ENCODE measurements at regions not wholly inside any gene's neighbourhood (a gene's known extent, or its start where the extent isn't known, plus 50 kb on each side); places are given as distances from the start of the nearest gene placed in this dataset.

DNA sequence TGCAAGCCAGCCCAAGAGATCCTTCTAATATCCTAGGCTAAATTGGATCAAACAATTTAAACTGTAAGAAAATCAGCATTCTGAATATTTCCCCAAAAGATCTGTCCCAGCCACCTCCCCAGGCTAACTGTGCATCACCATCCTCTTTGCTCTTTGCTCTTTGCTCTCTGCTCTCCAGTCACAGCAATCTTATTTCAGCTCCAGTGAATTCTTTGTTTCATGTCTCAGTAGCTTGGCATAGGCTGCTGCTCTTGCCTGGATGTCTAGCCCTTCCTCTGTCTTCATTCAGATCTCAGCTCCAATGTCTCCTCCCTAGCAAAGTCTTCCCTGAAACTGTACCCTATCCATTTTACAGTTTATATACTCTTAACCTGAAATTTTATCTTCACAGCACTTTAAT lies 399.8 kb upstream of the USP15 start:
- no peak for TF ChIP-seq POLR2AphosphoS5 (IDR thresholded peaks at IDR 0.05; ENCODE audit: low read depth)
- TF ChIP-seq, protein P1, sequence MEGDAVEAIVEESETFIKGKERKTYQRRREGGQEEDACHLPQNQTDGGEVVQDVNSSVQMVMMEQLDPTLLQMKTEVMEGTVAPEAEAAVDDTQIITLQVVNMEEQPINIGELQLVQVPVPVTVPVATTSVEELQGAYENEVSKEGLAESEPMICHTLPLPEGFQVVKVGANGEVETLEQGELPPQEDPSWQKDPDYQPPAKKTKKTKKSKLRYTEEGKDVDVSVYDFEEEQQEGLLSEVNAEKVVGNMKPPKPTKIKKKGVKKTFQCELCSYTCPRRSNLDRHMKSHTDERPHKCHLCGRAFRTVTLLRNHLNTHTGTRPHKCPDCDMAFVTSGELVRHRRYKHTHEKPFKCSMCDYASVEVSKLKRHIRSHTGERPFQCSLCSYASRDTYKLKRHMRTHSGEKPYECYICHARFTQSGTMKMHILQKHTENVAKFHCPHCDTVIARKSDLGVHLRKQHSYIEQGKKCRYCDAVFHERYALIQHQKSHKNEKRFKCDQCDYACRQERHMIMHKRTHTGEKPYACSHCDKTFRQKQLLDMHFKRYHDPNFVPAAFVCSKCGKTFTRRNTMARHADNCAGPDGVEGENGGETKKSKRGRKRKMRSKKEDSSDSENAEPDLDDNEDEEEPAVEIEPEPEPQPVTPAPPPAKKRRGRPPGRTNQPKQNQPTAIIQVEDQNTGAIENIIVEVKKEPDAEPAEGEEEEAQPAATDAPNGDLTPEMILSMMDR (IDR thresholded peaks at IDR 0.05; ENCODE audit: insufficient read depth, low read length), result no peak
